SK-N-SH (cell line): ENCODE measurements at regions not wholly inside any gene's neighbourhood (a gene's known extent, or its start where the extent isn't known, plus 50 kb on each side); places are given as distances from the start of the nearest gene placed in this dataset.

Experiments used
- CTCF ChIA-PET: fragments of 300-600, 350-600 bp; formaldehyde crosslinking; extraction: SDS; loops from one replicate; lab custom pipeline; 2021; lab: Yijun Ruan, JAX
- POLR2A ChIA-PET: fragments of 350-600 bp; sonication (Branson Sonifier 250); formaldehyde crosslinking; extraction: SDS; loops from one replicate; lab custom pipeline; 2020; ENCODE audit warnings: antibody characterized with exemption, inconsistent platforms; lab: Yijun Ruan, JAX
- DNase-seq: peaks from one replicate; pipeline ENCODE4 v3.0.0; 2012
- H2AFZ ChIP-seq: fragments of 200-600 bp; sonication (generic); 2 replicates; pipeline ENCODE4 v1.8.1; 2016; ENCODE audit warnings: antibody characterized with exemption, mild to moderate bottlenecking, low read depth
- H3F3A ChIP-seq: fragments of 200-600 bp; sonication (generic); replicated peaks from 2 replicates; pipeline ENCODE3; 2016; ENCODE audit warnings: antibody characterized with exemption, mild to moderate bottlenecking; ENCODE audit not compliant: insufficient read depth
- H3K27ac ChIP-seq, 2 experiments: fragments of 200-500 bp in 1 of 2; fragments of 200-600 bp in 1 of 2; sonication (Bioruptor generic) in 1 of 2; sonication (generic), shearing (Covaris generic) in 1 of 2; 2 replicates each; pipeline versions ENCODE4 v1.5.1 to v1.6.1; 2014 to 2016; ENCODE audit warnings: low read depth in 2 of 2, inconsistent platforms in 1 of 2, low read length in 1 of 2, mild to moderate bottlenecking in 1 of 2, mixed read lengths in 1 of 2
- H3K27me3 ChIP-seq: fragments of 200-600 bp; sonication (generic), shearing (Covaris generic); 2 replicates; pipeline ENCODE4 v1.6.1; 2016; ENCODE audit warnings: mixed run types; ENCODE audit not compliant: insufficient read depth
- H3K36me3 ChIP-seq, 2 experiments: fragments of 200-500 bp in 1 of 2; fragments of 200-600 bp in 1 of 2; sonication (Bioruptor generic) in 1 of 2; sonication (generic) in 1 of 2; replicated peaks in 1 of 2; 2 replicates each; pipeline versions ENCODE3 to v1.5.1; 2014 to 2016; ENCODE audit warnings: low read length in 1 of 2, mild to moderate bottlenecking in 1 of 2; ENCODE audit not compliant: insufficient read depth in 2 of 2, control insufficient read depth in 1 of 2
- H3K4me1 ChIP-seq, 2 experiments: fragments of 200-500 bp in 1 of 2; fragments of 200-600 bp in 1 of 2; sonication (Bioruptor generic) in 1 of 2; sonication (generic), shearing (Covaris generic) in 1 of 2; 2 replicates each; pipeline versions ENCODE4 v1.5.1 to v1.6.1; 2014 to 2016; ENCODE audit warnings: low read depth in 1 of 2, low read length in 1 of 2, mixed run types in 1 of 2; ENCODE audit not compliant: insufficient read depth in 2 of 2, control insufficient read depth in 1 of 2
- H3K4me2 ChIP-seq: fragments of 200-600 bp; sonication (generic), shearing (Covaris generic); 2 replicates; pipeline ENCODE4 v1.6.1; 2017; ENCODE audit warnings: mixed run types
- H3K4me3 ChIP-seq, 2 experiments: fragments of 200-500 bp in 1 of 2; fragments of 200-600 bp in 1 of 2; sonication (Bioruptor generic) in 1 of 2; sonication (generic), shearing (Covaris generic) in 1 of 2; 2 replicates each; pipeline versions ENCODE4 v1.5.1 to v1.8.1; 2014 to 2016; ENCODE audit warnings: low read depth in 2 of 2, inconsistent platforms in 1 of 2, low read length in 1 of 2, mild to moderate bottlenecking in 1 of 2, mixed read lengths in 1 of 2, moderate library complexity in 1 of 2
- H3K79me2 ChIP-seq: fragments of 200-600 bp; sonication (generic); 2 replicates; pipeline ENCODE4 v1.8.1; 2017; ENCODE audit warnings: mild to moderate bottlenecking; ENCODE audit not compliant: insufficient read depth
- H3K9ac ChIP-seq: fragments of 200-600 bp; sonication (generic); 2 replicates; pipeline ENCODE4 v1.6.1; 2017; ENCODE audit warnings: mixed run types
- H3K9me2 ChIP-seq: fragments of 200-600 bp; sonication (generic); 2 replicates; pipeline ENCODE4 v1.6.1; 2017; ENCODE audit warnings: mixed run types
- H3K9me3 ChIP-seq: fragments of 200-600 bp; sonication (generic); 2 replicates; pipeline ENCODE4 v1.6.1; 2017; ENCODE audit warnings: mixed run types, mild to moderate bottlenecking, moderate library complexity
- H4K20me1 ChIP-seq: fragments of 200-600 bp; sonication (generic); 2 replicates; pipeline ENCODE4 v1.6.1; 2017; ENCODE audit warnings: mild to moderate bottlenecking, mixed run types; ENCODE audit not compliant: insufficient read depth
- CHD2 ChIP-seq: fragments of 150-350 bp; IDR thresholded peaks from 2 replicates; pipeline ENCODE4 v1.6.1; 2018; ENCODE audit warnings: low read length; ENCODE audit not compliant: partially characterized antibody
- ELF1 ChIP-seq: IDR thresholded peaks from 2 replicates; pipeline ENCODE4 v1.4.0; 2012
- EP300 ChIP-seq, 2 experiments: IDR thresholded peaks; 2 replicates each; pipeline versions ENCODE4 v1.4.0 to v1.6.1; 2012; ENCODE audit warnings: borderline replicate concordance in 1 of 2, low read depth in 1 of 2, low read length in 1 of 2
- GATA2 ChIP-seq: sonication (generic); formaldehyde crosslinking; IDR thresholded peaks from 2 replicates; pipeline ENCODE4 v1.5.0; 2020; ENCODE audit warnings: mild to moderate bottlenecking, missing genetic modification reagents
- YY1 ChIP-seq: IDR thresholded peaks from 2 replicates; pipeline ENCODE4 v1.4.0; 2012; ENCODE audit warnings: low read depth, mild to moderate bottlenecking
- WGBS: methylation state at CpG from one replicate; pipeline ENCODE4 v1.1.6; 2017; ENCODE audit warnings: low lambda C conversion rate; 5-methylcytosine and 5-hydroxymethylcytosine counted together
- TF ChIP-seq, protein P1 (sequence below): IDR thresholded peaks from 2 replicates; pipeline ENCODE4 v1.4.0; 2012; ENCODE audit warnings: low read depth
- TF ChIP-seq, protein P2 (sequence below): IDR thresholded peaks from 2 replicates; pipeline ENCODE4; 2012
- TF ChIP-seq, protein P3 (sequence below): IDR thresholded peaks from 2 replicates; pipeline ENCODE4 v1.6.1; 2012; ENCODE audit warnings: mild to moderate bottlenecking, low read depth, low read length, moderate library complexity

DNA sequence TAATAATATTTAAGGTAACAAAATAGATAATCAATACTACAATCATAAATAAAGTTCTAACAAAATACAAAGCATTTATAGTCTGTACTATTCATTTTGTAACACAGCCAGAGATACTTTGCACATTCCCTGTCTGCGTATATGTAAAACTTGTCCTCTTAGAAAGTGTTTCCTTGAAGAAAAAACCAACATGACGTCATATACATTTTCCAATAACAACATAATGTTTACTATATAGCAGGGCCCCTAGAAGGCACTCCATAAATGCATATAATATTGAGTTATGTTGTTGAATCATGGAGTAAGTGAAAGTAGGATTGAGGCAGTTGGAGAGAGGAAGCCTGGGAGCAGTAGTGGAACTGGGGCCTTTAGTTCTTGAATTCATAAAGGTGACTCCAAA is 371.4 kb upstream of the HTR2A start:
- Histone ChIP-seq H3F3A (no peaks in the 10 kb centered on the region), H3K4me3 (no peak overlapping the region), H3K4me2 (no peak overlapping the region), H3K4me1 (no peaks in the 10 kb centered on the region), H3K9me3 (no peaks in the 10 kb centered on the region), H2AFZ (no peak overlapping the region), H3K36me3 (no peaks in the 10 kb centered on the region), H3K9ac (no peak overlapping the region), H4K20me1 (no peaks in the 10 kb centered on the region), H3K27ac (no peak overlapping the region), H3K9me2 (no peaks in the 10 kb centered on the region), H3K79me2 (no peaks in the 10 kb centered on the region), H3K27me3 (no peaks in the 10 kb centered on the region)
- ChIA-PET POLR2A (no interaction called here), CTCF (interaction anchor here (1.0 kb wide), 1 partner anchor 11 kb away, joined by 3 read pairs; no protein-coding TSS in a partner anchor)
- WGBS, result 74% methylated on average over 2 of the region's 2 CpGs
- DNase-seq, result no peak
- TF ChIP-seq GATA2 (CRISPR knock-in tag), result no peak
- TF ChIP-seq EP300 (IDR thresholded peaks at IDR 0.05; ENCODE audit: borderline replicate concordance in 1 of 2, low read depth in 1 of 2, low read length in 1 of 2), result no peak
- no peak for TF ChIP-seq YY1
- TF ChIP-seq ELF1, result no peak
- TF ChIP-seq, protein P1, sequence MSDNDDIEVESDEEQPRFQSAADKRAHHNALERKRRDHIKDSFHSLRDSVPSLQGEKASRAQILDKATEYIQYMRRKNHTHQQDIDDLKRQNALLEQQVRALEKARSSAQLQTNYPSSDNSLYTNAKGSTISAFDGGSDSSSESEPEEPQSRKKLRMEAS, result no peak
- no peak for TF ChIP-seq CHD2

DNA sequence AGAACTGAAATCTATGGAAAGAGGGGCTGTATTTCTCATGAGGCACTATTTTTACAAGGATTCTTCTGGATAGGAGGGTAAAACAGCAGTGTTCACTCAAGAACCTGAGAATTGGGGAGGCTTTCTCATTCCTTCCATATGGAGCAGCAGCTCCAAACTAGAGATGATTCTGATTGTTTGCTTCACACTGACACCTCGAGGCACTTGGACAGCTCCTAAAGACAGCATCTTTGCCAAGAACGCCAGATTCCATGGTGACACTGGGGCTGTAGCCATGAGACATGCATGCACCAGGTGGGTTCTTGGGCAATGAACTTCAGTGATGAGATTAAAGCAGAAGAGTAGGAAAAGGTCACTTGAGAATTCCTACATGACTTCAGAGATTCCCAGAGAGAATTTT is 361.5 kb upstream of the HTR2A start:
- Histone ChIP-seq H3K4me1 (0 out of 4 replicates have a peak, but pooled peaks cover 0 to 6% of the 10 kb centered on the region in 2 experiments), H3K27ac (no peak overlapping the region), H3K27me3 (no peaks in the 10 kb centered on the region), H4K20me1 (no peaks in the 10 kb centered on the region), H3F3A (peaks cover 5% of the 10 kb centered on the region), H3K9me2 (no peaks in the 10 kb centered on the region), H3K9me3 (no peaks in the 10 kb centered on the region), H3K4me2 (no peak overlapping the region), H3K9ac (no peak overlapping the region), H2AFZ (no peak overlapping the region), H3K36me3 (no peaks in the 10 kb centered on the region), H3K79me2 (no peaks in the 10 kb centered on the region), H3K4me3 (no peak overlapping the region)
- DNase-seq, result no peak
- POLR2A ChIA-PET, result no interaction called here
- WGBS, result 52% methylated on average over 2 of the region's 2 CpGs
- CTCF ChIA-PET, result interaction anchor here (0.6 to 1.0 kb wide), 2 partner anchors 63 to 296 kb away, joined by 3 read pairs; no protein-coding TSS in a partner anchor
- TF ChIP-seq, protein P1, result no peak
- TF ChIP-seq, protein P2, sequence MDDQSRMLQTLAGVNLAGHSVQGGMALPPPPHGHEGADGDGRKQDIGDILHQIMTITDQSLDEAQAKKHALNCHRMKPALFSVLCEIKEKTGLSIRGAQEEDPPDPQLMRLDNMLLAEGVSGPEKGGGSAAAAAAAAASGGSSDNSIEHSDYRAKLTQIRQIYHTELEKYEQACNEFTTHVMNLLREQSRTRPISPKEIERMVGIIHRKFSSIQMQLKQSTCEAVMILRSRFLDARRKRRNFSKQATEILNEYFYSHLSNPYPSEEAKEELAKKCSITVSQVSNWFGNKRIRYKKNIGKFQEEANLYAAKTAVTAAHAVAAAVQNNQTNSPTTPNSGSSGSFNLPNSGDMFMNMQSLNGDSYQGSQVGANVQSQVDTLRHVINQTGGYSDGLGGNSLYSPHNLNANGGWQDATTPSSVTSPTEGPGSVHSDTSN, result no peak
- no peak for TF ChIP-seq EP300 (IDR thresholded peaks at IDR 0.05; ENCODE audit: borderline replicate concordance in 1 of 2, low read depth in 1 of 2, low read length in 1 of 2)
- TF ChIP-seq, protein P3, sequence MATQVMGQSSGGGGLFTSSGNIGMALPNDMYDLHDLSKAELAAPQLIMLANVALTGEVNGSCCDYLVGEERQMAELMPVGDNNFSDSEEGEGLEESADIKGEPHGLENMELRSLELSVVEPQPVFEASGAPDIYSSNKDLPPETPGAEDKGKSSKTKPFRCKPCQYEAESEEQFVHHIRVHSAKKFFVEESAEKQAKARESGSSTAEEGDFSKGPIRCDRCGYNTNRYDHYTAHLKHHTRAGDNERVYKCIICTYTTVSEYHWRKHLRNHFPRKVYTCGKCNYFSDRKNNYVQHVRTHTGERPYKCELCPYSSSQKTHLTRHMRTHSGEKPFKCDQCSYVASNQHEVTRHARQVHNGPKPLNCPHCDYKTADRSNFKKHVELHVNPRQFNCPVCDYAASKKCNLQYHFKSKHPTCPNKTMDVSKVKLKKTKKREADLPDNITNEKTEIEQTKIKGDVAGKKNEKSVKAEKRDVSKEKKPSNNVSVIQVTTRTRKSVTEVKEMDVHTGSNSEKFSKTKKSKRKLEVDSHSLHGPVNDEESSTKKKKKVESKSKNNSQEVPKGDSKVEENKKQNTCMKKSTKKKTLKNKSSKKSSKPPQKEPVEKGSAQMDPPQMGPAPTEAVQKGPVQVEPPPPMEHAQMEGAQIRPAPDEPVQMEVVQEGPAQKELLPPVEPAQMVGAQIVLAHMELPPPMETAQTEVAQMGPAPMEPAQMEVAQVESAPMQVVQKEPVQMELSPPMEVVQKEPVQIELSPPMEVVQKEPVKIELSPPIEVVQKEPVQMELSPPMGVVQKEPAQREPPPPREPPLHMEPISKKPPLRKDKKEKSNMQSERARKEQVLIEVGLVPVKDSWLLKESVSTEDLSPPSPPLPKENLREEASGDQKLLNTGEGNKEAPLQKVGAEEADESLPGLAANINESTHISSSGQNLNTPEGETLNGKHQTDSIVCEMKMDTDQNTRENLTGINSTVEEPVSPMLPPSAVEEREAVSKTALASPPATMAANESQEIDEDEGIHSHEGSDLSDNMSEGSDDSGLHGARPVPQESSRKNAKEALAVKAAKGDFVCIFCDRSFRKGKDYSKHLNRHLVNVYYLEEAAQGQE, result peak; percentile 56; the same call in 1 of the 2 replicates
